GM12878 (cell line): ENCODE measurements at regions not wholly inside any gene's neighbourhood (a gene's known extent, or its start where the extent isn't known, plus 50 kb on each side); places are given as distances from the start of the nearest gene placed in this dataset.

Experiments
- CTCF ChIP-seq, 3 experiments: IDR thresholded peaks in 2 of 3; conservative IDR thresholded peaks in 1 of 3; 2 replicates each; pipeline ENCODE4 v1.5.1; 2011; ENCODE audit warnings: low read depth in 3 of 3, low read length in 3 of 3, mild to moderate bottlenecking in 3 of 3, control low read depth in 2 of 3, moderate library complexity in 2 of 3, inconsistent platforms in 1 of 3, mixed read lengths in 1 of 3; ENCODE audit not compliant: control insufficient read depth in 2 of 3, insufficient read depth in 1 of 3; ENCODE audit errors: extremely low read depth in 1 of 3
- EGR1 ChIP-seq, 2 experiments: IDR thresholded peaks; 1 replicate in 1 of 2; 2 replicates in 1 of 2; pipeline ENCODE4 v1.6.1; 2011 to 2012; ENCODE audit warnings: low read depth in 2 of 2, low read length in 2 of 2, borderline replicate concordance in 1 of 2, mild to moderate bottlenecking in 1 of 2, moderate library complexity in 1 of 2
- EZH2 ChIP-seq: IDR thresholded peaks from 2 replicates; pipeline ENCODE4 v1.6.1; 2012; ENCODE audit warnings: low read depth, mild to moderate bottlenecking, control low read depth, inconsistent platforms, low read length, borderline replicate concordance; ENCODE audit not compliant: control insufficient read depth
- MAX ChIP-seq: IDR thresholded peaks from 2 replicates; pipeline ENCODE4 v1.6.1; 2012; ENCODE audit warnings: low read depth, low read length, improper control_type of control experiment

GRCh38 chr4:123466080-123466785 lies 69.6 kb downstream of the SPRY1 start:
- TF ChIP-seq EZH2 = no peak
- no peak for TF ChIP-seq CTCF (IDR thresholded peaks at IDR 0.05 in 2 of 3, conservative IDR thresholded peaks at IDR 0.05 in 1 of 3; ENCODE audit: control insufficient read depth in 2 of 3, extremely low read depth in 1 of 3, insufficient read depth in 1 of 3, low read depth in 3 of 3, low read length in 3 of 3)
- no peak for TF ChIP-seq MAX
- TF ChIP-seq EGR1 (IDR thresholded peaks at IDR 0.05; ENCODE audit: borderline replicate concordance in 1 of 2, low read depth in 2 of 2, low read length in 2 of 2) = no peak
